ENCODE measurements at regions not wholly inside any gene's neighbourhood (a gene's known extent, or its start where the extent isn't known, plus 50 kb on each side); places are given as distances from the start of the nearest gene placed in this dataset.
"Not testable (repeated sequence)": the region's sequence is repeated elsewhere in the genome, so short reads cannot be mapped to it uniquely, and the experiment has no call there.

DNA sequence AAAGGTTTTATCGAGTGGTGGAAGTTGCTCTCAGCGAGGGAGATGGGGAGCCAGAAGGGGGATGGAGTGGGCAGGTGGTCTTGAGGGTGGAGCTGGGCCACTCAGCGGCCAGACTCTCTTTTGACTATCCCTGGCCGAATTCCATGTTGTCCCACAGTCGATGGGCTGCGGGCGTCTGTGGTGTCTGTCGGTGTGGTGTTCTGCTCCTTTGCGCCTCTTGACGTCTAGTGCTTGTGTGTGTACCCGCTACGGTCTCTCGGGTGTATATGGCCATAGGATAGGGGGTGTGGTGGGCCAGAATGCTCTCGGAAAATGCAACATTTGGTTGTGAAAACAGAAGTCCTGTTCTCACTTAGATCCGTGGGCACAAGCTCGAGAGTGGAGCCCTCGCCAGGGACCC lies 297.0 kb downstream of the CGGBP1 start:
- 87 to 92% methylated on average over 17 of the region's 17 CpGs for WGBS, 2 donors
- DNase-seq = peak in 1 of 6 donors; percentile 18
- no peaks in the 10 kb centered on the region for H3K4me1 ChIP-seq
- no peak for ATAC-seq
- no peaks in the 10 kb centered on the region for H3K27me3 ChIP-seq
- H3K27ac ChIP-seq = no peak overlapping the region
- H3K4me3 ChIP-seq = no peak overlapping the region
- H3K36me3 ChIP-seq = no peaks in the 10 kb centered on the region
- no peak for TF ChIP-seq CTCF (IDR thresholded peaks at IDR 0.05)
- intact Hi-C loops (cut with DNase I) = no loop called here
- FAIRE-seq = no peak
- no peaks in the 10 kb centered on the region for H3K9me3 ChIP-seq

DNA sequence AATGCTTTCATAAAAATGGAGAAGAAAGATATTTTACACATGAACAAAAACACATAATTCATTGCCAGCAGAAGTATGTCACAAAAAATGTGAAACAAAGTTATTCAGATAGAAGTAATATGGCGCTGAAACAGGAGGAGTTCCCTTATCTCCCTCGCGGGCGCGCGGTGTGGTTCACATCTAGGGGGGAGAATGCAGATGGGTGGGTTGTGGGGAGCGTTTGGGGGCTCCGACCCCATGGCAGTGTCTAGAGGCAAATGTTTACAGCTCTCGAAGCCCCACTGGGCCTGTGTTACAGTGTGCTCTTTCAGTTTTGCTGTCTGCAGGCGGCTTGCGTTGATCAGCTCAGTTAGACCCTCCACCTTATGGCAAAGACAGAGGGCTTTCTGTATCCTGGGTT lies 297.5 kb downstream of the CGGBP1 start:
- no peaks in the 10 kb centered on the region for H3K36me3 ChIP-seq
- H3K9me3 ChIP-seq = no peaks in the 10 kb centered on the region
- no peak overlapping the region for H3K4me3 ChIP-seq
- H3K27me3 ChIP-seq = no peaks in the 10 kb centered on the region
- H3K4me1 ChIP-seq = no peaks in the 10 kb centered on the region
- WGBS, 2 donors = 89 to 93% methylated on average over 11 of the region's 11 CpGs
- TF ChIP-seq CTCF (IDR thresholded peaks at IDR 0.05) = no peak
- intact Hi-C loops (cut with DNase I) = no loop called here
- no peak for ATAC-seq
- no peak for FAIRE-seq
- no peak overlapping the region for H3K27ac ChIP-seq
- DNase-seq = peak in 1 of 6 donors; percentile 26

DNA sequence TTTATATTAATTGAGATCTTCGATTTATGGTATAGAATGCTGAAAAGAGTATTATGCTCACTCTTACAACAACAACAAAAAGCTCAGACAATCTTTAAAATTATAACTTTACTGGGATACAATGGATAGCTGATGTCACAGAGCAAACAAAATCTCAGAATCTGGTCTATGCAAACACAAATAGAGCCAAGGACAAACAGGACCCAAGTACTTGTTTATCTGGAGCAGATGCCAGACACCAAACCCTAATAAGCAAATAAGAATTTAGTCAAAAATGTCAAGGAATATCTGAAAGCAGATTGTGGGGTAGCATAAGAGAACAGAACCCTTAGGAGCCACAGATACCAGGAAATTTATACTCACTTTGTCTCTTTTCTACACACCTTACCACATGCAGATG lies 302.2 kb downstream of the CGGBP1 start:
- Histone ChIP-seq H3K9me3 (peaks cover 0 to 4% (median 0%) of the 10 kb centered on the region in 4 donors), H3K4me3 (no peak overlapping the region), H3K4me1 (no peaks in the 10 kb centered on the region), H3K36me3 (no peaks in the 10 kb centered on the region), H3K27ac (no peak overlapping the region), H3K27me3 (no peaks in the 10 kb centered on the region)
- no peak for ATAC-seq
- no peak for TF ChIP-seq CTCF (IDR thresholded peaks at IDR 0.05)
- no peak for DNase-seq
- intact Hi-C loops (cut with DNase I) = no loop called here
- FAIRE-seq = no peak
- WGBS, 2 donors = 44 to 58% methylated on average over 1 of the region's 1 CpG

GRCh38 chr3:87755852-87756251 lies 303.0 kb downstream of the CGGBP1 start:
- H3K9me3 ChIP-seq = peaks cover 0 to 4% (median 0%) of the 10 kb centered on the region in 4 donors
- H3K4me3 ChIP-seq = no peak overlapping the region
- H3K27me3 ChIP-seq = no peaks in the 10 kb centered on the region
- ATAC-seq (no peak), DNase-seq (no peak), FAIRE-seq (peak; percentile 56)
- no peak overlapping the region for H3K27ac ChIP-seq
- no peaks in the 10 kb centered on the region for H3K4me1 ChIP-seq
- H3K36me3 ChIP-seq = no peaks in the 10 kb centered on the region
- TF ChIP-seq CTCF (IDR thresholded peaks at IDR 0.05) = no peak
- intact Hi-C loops (cut with DNase I) = no loop called here

- no peak overlapping the region for H3K27ac ChIP-seq
- TF ChIP-seq CTCF (IDR thresholded peaks at IDR 0.05) = no peak
- H3K27me3 ChIP-seq = no peaks in the 10 kb centered on the region
- intact Hi-C loops (cut with DNase I) = no loop called here
- H3K4me3 ChIP-seq = no peak overlapping the region
- no peaks in the 10 kb centered on the region for H3K36me3 ChIP-seq
- H3K4me1 ChIP-seq = no peaks in the 10 kb centered on the region
- no peaks in the 10 kb centered on the region for H3K9me3 ChIP-seq
- ATAC-seq = no peak
- WGBS, 2 donors = 70 to 84% methylated on average over 2 of the region's 2 CpGs
- FAIRE-seq = no peak
- no peak for DNase-seq
These were observed 316.6 kb downstream of the CGGBP1 start for GRCh38 chr3:87742250-87742649.

DNA sequence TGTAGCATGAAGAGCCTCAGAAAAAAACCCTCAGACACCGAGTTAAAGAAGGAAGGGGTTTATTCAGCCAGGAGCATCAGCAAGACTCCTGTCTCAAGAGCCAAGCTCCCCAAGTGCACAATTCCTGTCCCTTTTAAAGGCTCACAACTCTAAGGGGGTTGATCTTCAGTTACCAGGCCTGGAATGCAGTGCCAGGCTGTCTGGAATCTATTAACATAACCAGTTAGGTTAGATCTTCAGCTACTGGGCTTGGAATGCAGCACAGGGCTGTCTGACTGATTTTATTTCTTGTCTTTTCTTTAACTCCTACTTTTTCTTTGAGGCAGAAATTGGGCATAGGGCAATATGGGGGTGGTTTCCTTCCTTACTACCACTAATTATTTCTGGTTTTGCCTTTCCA lies 317.9 kb downstream of the CGGBP1 start:
- intact Hi-C loops (cut with DNase I) = not testable (repeated sequence)

GRCh38 chr3:87737817-87738216 lies 321.0 kb downstream of the CGGBP1 start:
- H3K4me3 ChIP-seq; FAIRE-seq; intact Hi-C loops (cut with DNase I); DNase-seq; H3K27ac ChIP-seq; H3K9me3 ChIP-seq; H3K4me1 ChIP-seq; ATAC-seq; H3K27me3 ChIP-seq; H3K36me3 ChIP-seq: not testable (repeated sequence)
- 57 to 93% methylated on average over 3 of the region's 3 CpGs for WGBS, 2 donors

More for the DNA sequence above, 317.9 kb downstream of the CGGBP1 start:
- H3K4me1 ChIP-seq, FAIRE-seq, ATAC-seq, H3K4me3 ChIP-seq, H3K9me3 ChIP-seq, H3K27me3 ChIP-seq, DNase-seq, H3K27ac ChIP-seq, H3K36me3 ChIP-seq: not testable (repeated sequence)
- 79 to 80% methylated on average over 1 of the region's 1 CpG for WGBS, 2 donors

Data from pancreas (tissue), 10 donors.